ENCODE measurements at regions not wholly inside any gene's neighbourhood (a gene's known extent, or its start where the extent isn't known, plus 50 kb on each side); places are given as distances from the start of the nearest gene placed in this dataset.
"Not testable (repeated sequence)": the region's sequence is repeated elsewhere in the genome, so short reads cannot be mapped to it uniquely, and the experiment has no call there.

DNA sequence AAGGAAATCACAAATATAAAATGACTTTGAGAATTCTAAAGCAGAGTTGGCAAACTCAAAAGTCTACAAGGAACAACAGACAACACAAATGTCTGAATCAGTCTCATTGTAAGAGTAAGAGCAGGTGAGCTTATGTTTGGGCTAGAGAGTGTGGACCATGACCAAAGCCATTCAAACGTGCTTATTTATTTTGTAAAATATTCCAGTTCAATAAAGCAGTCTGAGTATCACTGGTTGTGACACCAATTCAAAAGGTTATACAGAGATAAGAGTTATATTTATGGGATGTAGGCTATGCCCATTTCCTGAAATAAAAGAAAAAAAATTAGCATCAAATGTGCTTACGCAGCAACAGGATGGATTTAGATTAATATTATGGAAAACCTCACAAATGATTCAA, 251.6 kb downstream of the KLF5 start:
- no peak for DNase-seq

DNA sequence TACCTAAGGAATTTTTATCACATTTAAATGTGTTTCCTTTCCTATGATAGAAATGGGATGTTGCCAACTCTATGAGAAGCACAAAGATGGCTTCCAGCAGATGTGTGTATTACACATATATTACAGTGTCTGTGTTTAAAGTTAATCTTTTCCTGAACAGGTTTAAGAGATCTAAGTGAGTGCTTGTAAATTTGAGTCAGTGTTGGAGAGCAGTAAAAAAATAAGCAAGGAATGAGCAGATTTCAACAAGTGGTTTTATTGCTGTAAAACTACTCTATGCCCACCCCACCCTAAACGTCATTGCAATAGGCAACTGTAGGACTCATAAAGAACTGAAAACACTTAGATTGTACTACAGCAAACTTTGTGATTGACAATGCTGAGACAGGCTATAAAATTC, 248.7 kb downstream of the KLF5 start:
- DNase-seq = no peak

DNA sequence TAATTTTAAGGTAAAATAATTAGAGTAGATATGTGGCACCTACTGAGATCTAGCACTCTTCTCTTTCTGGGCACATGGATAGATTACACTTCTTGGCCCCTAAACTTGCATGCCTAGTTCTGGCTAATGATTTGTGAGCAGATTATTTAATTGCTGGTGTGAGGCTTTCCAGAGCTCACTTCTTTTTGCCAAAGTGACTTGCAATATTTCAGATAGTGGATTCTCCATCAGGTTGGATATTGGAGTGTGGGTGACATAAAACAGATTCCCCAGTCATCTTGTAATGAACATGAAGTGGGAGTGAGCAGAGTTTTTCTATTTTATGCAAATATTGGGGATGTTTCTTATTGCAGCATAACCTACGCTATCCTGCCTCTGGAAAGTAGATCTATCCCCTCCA, 247.9 kb downstream of the KLF5 start:
- DNase-seq = no peak

- no peak for DNase-seq
Observed at GRCh38 chr13:73304442-73304841, 245.6 kb downstream of the KLF5 start.

GRCh38 chr13:73303851-73304250, 245.0 kb downstream of the KLF5 start:
- DNase-seq = no peak

GRCh38 chr13:73301622-73302021, 242.8 kb downstream of the KLF5 start:
- not testable (repeated sequence) for DNase-seq

GRCh38 chr13:73300718-73301425, 242.1 kb downstream of the KLF5 start:
- no peak for DNase-seq

DNA sequence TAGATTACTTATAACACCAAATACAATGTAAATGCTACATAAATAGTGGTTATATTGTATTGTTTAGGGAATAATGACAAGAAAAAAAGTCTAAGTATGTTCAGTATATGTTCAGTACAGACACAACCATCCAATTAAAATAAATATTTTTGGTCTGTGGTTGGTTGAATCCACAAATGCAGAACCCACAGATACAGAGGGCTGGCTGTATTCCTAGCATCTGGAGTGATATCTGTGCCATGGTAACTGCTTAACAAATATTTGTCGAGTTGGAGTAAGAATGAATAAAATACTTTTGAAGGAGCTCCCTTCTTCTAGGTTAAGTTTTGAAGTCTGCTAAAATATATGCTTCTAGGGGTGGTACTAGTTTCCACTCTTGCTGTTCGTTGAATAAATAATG, 241.0 kb downstream of the KLF5 start:
- DNase-seq = no peak

- no peak for DNase-seq
Observed at GRCh38 chr13:73293913-73294523, 235.2 kb downstream of the KLF5 start.

GRCh38 chr13:73292127-73292526, 233.3 kb downstream of the KLF5 start:
- DNase-seq = no peak

- no peak for DNase-seq
Observed at GRCh38 chr13:73290844-73291243, 232.0 kb downstream of the KLF5 start.

DNA sequence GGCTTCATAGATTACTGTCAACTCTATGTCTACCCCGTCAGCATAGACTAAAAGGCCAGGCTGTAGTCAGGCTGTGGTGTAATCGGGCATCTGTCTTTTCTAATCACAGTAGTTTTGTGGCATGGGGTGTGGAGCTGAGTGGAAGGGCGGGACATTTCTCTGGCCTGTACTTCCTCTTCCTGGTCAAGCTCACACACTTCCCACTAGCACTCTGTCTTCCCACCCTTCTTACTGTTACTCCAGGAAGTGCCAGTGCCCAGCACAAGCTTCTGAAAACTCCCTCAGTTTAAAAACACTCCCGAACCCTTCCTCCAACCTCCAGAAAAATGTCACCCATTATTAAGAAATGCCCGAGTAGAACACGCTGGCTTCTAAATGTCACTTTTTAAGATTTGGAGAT, 229.8 kb downstream of the KLF5 start:
- no peak for DNase-seq

DNA sequence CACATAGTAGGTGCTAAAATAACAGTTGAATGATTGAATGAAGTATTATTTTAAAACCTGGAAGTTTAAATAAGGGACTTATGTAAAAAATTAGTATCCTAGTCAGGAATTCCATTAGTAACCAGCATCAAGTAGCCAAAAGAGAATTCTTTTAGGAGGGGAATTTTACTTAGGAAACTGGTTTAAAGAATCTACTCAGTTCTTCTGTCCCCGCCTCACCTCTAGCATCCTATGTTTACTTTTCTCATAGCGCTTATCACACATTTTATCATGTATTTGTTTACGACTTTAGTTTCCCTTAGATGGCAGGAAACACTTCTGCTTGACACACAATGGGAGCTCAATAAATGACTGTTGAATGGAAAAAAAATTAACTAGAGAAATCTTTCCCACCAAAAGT, 229.0 kb downstream of the KLF5 start:
- no peak for DNase-seq

DNA sequence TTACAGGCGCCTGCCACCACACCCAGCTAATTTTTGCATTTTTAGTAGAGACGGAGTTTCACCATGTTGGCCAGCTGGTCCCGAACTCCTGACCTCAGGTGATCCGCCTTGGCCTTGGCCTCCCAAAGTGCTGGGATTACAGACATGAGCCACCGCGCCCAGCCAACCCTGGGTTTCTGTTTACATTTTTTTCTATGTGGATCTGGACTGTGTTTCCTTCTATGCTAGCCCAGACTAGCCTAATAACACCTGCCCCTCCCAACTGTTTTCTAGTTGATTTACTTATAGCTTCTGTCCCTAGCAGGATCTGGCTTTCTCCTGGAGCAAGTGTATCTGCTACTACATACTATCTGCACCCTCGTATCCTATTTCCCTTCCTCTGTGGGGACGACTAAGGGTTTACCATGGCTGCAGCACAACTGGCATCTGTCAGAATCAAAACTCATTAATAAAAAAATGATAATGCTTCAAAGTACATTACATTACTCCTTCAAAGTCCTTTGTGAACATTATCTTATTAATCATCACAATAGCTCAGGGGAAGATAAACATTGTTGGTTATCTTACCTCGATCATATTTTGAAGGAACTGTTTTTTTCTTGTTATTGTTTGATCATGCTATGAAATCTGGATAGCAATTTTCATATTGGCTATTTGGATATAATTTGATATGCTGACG, 228.3 kb downstream of the KLF5 start:
- no peak for DNase-seq

DNA sequence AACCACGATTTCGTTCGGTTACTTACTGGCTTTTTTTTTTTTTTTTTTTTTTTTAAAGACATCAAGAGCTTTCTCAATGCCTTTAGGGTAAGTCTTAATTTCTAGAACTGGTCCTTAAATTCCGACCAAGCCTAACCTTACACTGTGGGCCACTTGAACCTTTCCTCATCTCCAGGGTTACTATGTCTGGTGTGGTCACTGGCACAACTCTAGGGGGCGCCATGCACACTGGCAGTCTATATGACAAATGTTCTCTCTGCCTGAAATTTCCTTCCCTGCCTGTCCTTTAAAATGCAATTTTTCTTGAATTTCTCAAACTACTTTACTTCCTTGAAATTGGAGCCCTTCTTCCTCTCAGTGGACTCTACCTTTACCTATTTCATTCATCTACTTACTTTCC, 227.4 kb downstream of the KLF5 start:
- DNase-seq = no peak

DNA sequence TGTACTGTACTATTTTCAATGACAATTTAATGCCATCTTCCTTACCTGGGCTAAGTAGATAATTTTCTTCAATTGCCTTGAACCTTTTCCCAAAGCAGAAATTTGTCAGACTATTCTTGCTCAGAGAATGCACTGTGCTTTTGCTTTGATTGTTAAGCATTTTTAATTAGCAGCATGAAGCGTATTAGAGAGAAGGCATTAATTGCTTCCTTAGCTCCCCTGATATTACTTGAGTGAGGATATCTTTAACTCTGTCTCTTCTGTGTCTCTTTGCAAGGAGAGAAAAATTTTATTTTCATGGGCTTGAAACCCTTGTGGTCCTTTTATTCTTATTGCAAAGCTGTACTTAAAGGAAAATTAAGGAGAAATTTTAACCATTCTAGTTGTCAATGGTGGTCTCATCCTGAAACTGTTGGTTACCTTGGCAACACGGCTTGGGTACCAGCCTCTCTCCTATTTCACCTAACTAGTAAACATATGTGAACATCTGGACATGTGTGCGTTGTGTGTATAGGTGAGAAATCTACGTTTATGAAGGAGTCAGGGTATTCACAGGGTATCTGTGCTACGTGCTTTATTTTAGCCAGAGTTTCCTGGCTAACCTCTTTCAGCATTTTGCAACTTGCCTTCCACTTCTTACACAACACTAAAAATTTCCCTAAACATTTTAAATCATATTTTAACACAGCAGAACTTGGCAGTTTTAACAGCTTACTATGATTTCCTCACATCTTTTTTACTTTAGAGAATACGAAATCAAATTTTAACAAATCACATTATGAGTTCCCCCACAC, 225.5 kb downstream of the KLF5 start:
- DNase-seq = no peak

DNA sequence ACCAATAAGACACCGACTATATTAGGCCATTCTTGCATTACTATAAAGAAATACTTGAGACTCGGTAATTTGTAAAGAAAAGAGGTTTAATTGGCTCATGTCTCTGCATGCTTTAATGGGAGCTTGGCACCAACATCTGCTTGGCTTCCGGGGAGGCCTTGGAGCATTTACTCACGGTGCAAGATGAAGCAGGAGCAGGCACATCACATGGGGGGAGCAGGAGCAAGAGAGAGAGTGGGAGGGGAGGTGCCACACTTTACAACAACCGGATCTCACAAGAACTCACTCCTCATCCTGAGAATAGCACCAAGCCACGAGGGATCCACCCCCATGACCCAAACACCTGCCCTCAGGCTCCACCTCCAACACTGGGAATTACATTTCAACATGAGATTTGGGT, 224.8 kb downstream of the KLF5 start:
- no peak for DNase-seq

- DNase-seq = no peak
Observed at GRCh38 chr13:73281746-73282145, 222.9 kb downstream of the KLF5 start.

GRCh38 chr13:73278186-73278585, 219.4 kb downstream of the KLF5 start:
- DNase-seq = no peak

DNA sequence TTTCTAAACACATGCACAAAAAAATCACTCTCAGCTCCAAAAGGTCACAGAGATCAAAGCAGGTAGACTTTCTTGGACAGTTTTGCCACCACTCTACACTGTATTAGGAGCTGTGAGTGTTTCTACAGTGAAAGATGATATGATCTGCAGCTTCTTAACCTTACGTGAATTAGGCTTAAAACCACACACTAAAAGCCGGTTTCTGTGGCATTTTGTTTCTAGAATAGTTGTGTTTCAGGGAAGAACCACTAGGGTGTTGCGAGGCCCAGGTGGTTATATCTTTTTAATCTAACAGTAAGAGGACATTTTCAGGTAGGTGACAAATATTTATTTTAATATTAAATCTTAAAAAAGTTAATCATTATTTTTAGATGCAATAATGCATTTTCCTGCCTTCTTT, 216.4 kb downstream of the KLF5 start:
- DNase-seq = no peak

DNA sequence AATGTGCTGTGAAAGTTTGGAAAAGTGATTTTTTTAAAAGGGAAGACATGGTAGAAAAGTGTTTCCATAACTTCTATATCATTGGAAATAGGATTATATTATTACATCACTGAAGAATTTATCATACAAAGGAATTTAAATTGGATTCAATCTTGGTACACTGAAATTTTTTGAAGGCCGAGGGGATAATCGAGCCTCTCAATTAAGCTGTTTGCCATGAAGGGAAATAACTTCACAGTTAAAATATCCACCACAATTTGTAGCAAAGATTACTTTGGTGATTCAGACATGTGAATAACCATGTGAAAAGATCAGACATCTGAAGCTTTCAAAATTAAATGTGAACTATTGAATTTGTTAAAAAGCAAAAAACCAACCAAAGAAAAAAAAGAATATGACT, 215.3 kb downstream of the KLF5 start:
- DNase-seq = no peak

- DNase-seq = no peak
Observed at GRCh38 chr13:73273745-73274144, 214.9 kb downstream of the KLF5 start.

DNA sequence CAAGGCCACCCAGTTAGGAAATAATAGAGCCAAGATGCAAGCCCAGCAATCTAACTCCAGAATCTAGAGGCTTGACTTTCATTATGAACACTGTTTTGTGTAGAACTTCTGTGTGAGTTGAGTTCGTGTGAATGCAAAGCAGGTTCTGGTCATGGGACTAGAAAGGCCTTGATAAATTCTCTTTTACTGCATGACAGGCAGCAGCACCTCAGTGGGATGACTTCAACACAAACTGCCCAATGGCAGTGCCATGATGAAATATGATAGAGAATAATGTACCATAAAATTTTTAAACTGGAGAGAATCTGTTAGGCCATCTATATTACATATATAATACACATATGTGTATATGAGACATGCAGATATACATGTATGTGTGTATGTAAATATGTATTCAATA, 214.5 kb downstream of the KLF5 start:
- no peak for DNase-seq

GRCh38 chr13:73272831-73273230, 214.0 kb downstream of the KLF5 start:
- DNase-seq = no peak
